ENCODE measurements at regions not wholly inside any gene's neighbourhood (a gene's known extent, or its start where the extent isn't known, plus 50 kb on each side); places are given as distances from the start of the nearest gene placed in this dataset.

- Histone ChIP-seq H3K36me3 (ENCODE audit: control insufficient read depth, insufficient read depth, low read length) (no peaks in the 10 kb centered on the region), H3K27me3 (ENCODE audit: control insufficient read depth, insufficient read depth, low read length) (no peaks in the 10 kb centered on the region), H3K27ac (ENCODE audit: low read length) (no peak overlapping the region), H3K4me3 (ENCODE audit: low read length) (no peak overlapping the region), H3K4me1 (ENCODE audit: control insufficient read depth, insufficient read depth, low read length) (no peaks in the 10 kb centered on the region), H3K9me3 (ENCODE audit: control insufficient read depth, insufficient read depth, low read length) (no peaks in the 10 kb centered on the region)
- no peaks in the 10 kb centered on the region for H3K9me3 Mint-ChIP-seq
- ATAC-seq (no peak), DNase-seq (no peak)
- no peaks in the 10 kb centered on the region for H3K36me3 Mint-ChIP-seq
- no peak overlapping the region for H3K4me3 Mint-ChIP-seq
- H3K27ac Mint-ChIP-seq: no peak overlapping the region
- H3K27me3 Mint-ChIP-seq (ENCODE audit: low read depth in 2 of 2): peaks cover 0 to 8% of the 10 kb centered on the region in 2 donors
- intact Hi-C loops (cut with micrococcal nuclease): no loop called here
- TF ChIP-seq CTCF (IDR thresholded peaks at IDR 0.05): no peak
- 91% methylated on average over 6 of the region's 6 CpGs for WGBS (ENCODE audit: insufficient coverage)
- H3K4me1 Mint-ChIP-seq: no peaks in the 10 kb centered on the region
These were observed 461.7 kb upstream of the PROK2 start for GRCh38 chr3:72246685-72247084.

- no peak for TF ChIP-seq CTCF (IDR thresholded peaks at IDR 0.05)
- Histone ChIP-seq H3K9me3 (ENCODE audit: control insufficient read depth, insufficient read depth, low read length) (no peaks in the 10 kb centered on the region), H3K27ac (ENCODE audit: low read length) (no peak overlapping the region), H3K27me3 (ENCODE audit: control insufficient read depth, insufficient read depth, low read length) (no peaks in the 10 kb centered on the region), H3K36me3 (ENCODE audit: control insufficient read depth, insufficient read depth, low read length) (no peaks in the 10 kb centered on the region), H3K4me1 (ENCODE audit: control insufficient read depth, insufficient read depth, low read length) (no peaks in the 10 kb centered on the region), H3K4me3 (ENCODE audit: low read length) (no peak overlapping the region)
- H3K4me3 Mint-ChIP-seq: no peak overlapping the region
- 52% methylated on average over 9 of the region's 9 CpGs for WGBS (ENCODE audit: insufficient coverage)
- no peak for DNase-seq
- H3K9me3 Mint-ChIP-seq: no peaks in the 10 kb centered on the region
- peaks cover 0 to 8% of the 10 kb centered on the region in 2 donors for H3K27me3 Mint-ChIP-seq (ENCODE audit: low read depth in 2 of 2)
- intact Hi-C loops (cut with micrococcal nuclease): no loop called here
- H3K4me1 Mint-ChIP-seq: no peaks in the 10 kb centered on the region
- H3K36me3 Mint-ChIP-seq: no peaks in the 10 kb centered on the region
- no peak for ATAC-seq
- no peak overlapping the region for H3K27ac Mint-ChIP-seq
These were observed 460.3 kb upstream of the PROK2 start for GRCh38 chr3:72245183-72245811.

- Histone ChIP-seq H3K36me3 (ENCODE audit: control insufficient read depth, insufficient read depth, low read length) (no peaks in the 10 kb centered on the region), H3K4me3 (ENCODE audit: low read length) (no peak overlapping the region), H3K9me3 (ENCODE audit: control insufficient read depth, insufficient read depth, low read length) (no peaks in the 10 kb centered on the region), H3K4me1 (ENCODE audit: control insufficient read depth, insufficient read depth, low read length) (no peaks in the 10 kb centered on the region), H3K27ac (ENCODE audit: low read length) (no peak overlapping the region), H3K27me3 (ENCODE audit: control insufficient read depth, insufficient read depth, low read length) (no peaks in the 10 kb centered on the region)
- Mint-ChIP-seq H3K4me3 (no peak overlapping the region), H3K27me3 (ENCODE audit: low read depth in 2 of 2) (peaks cover 0 to 13% of the 10 kb centered on the region in 2 donors), H3K4me1 (no peaks in the 10 kb centered on the region), H3K36me3 (no peaks in the 10 kb centered on the region), H3K9me3 (no peaks in the 10 kb centered on the region), H3K27ac (no peak overlapping the region)
- intact Hi-C loops (cut with micrococcal nuclease): no loop called here
- DNase-seq: no peak
- no peak for TF ChIP-seq CTCF (IDR thresholded peaks at IDR 0.05)
- ATAC-seq: no peak
- WGBS (ENCODE audit: insufficient coverage): 76% methylated on average over 4 of the region's 5 CpGs
These were observed 459.4 kb upstream of the PROK2 start for GRCh38 chr3:72244396-72244795.

GRCh38 chr3:72242326-72242725 is 457.4 kb upstream of the PROK2 start:
- no peaks in the 10 kb centered on the region for H3K36me3 ChIP-seq (ENCODE audit: control insufficient read depth, insufficient read depth, low read length)
- no peaks in the 10 kb centered on the region for H3K9me3 Mint-ChIP-seq

More at GRCh38 chr3:72242326-72242725, 457.4 kb upstream of the PROK2 start:
- H3K27me3 Mint-ChIP-seq (ENCODE audit: low read depth in 2 of 2): peaks cover 0 to 11% of the 10 kb centered on the region in 2 donors
- ATAC-seq: no peak
- Histone ChIP-seq H3K27me3 (ENCODE audit: control insufficient read depth, insufficient read depth, low read length) (no peaks in the 10 kb centered on the region), H3K4me1 (ENCODE audit: control insufficient read depth, insufficient read depth, low read length) (no peaks in the 10 kb centered on the region), H3K27ac (ENCODE audit: low read length) (no peak overlapping the region), H3K4me3 (ENCODE audit: low read length) (no peak overlapping the region), H3K9me3 (ENCODE audit: control insufficient read depth, insufficient read depth, low read length) (no peaks in the 10 kb centered on the region)
- WGBS (ENCODE audit: insufficient coverage): 100% methylated on average over 2 of the region's 2 CpGs
- DNase-seq: no peak
- H3K36me3 Mint-ChIP-seq: no peaks in the 10 kb centered on the region
- TF ChIP-seq CTCF (IDR thresholded peaks at IDR 0.05): no peak
- H3K4me1 Mint-ChIP-seq: no peaks in the 10 kb centered on the region
- H3K27ac Mint-ChIP-seq: no peak overlapping the region
- intact Hi-C loops (cut with micrococcal nuclease): no loop called here
- H3K4me3 Mint-ChIP-seq: no peak overlapping the region
